ENCODE measurements at regions not wholly inside any gene's neighbourhood (a gene's known extent, or its start where the extent isn't known, plus 50 kb on each side); places are given as distances from the start of the nearest gene placed in this dataset.
A peak's percentile ranks its signal among the peaks of the same experiment; 100 is the strongest.
"Not testable (repeated sequence)": the region's sequence is repeated elsewhere in the genome, so short reads cannot be mapped to it uniquely, and the experiment has no call there.

- peak; percentile 16 for DNase-seq
Observed at GRCh38 chr15:23225756-23226729, 89.4 kb upstream of the GOLGA6L1 start.

GRCh38 chr15:23209452-23209851 is 72.8 kb upstream of the GOLGA6L1 start:
- DNase-seq, result not testable (repeated sequence)

GRCh38 chr15:23199811-23200465 is 63.3 kb upstream of the GOLGA6L1 start:
- not testable (repeated sequence) for DNase-seq

- DNase-seq, result not testable (repeated sequence)
Observed at GRCh38 chr15:23198375-23198774, 61.8 kb upstream of the GOLGA6L1 start.

- not testable (repeated sequence) for DNase-seq
Observed at GRCh38 chr15:23192313-23192712, 55.7 kb upstream of the GOLGA6L1 start.
